ENCODE measurements at regions not wholly inside any gene's neighbourhood (a gene's known extent, or its start where the extent isn't known, plus 50 kb on each side); places are given as distances from the start of the nearest gene placed in this dataset.
A peak's percentile ranks its signal among the peaks of the same experiment; 100 is the strongest.
"Not testable (repeated sequence)": the region's sequence is repeated elsewhere in the genome, so short reads cannot be mapped to it uniquely, and the experiment has no call there.

- no peak for DNase-seq (ENCODE audit: low spot score)
These were observed 123.8 kb upstream of the CDH5 start for GRCh38 chr16:66242672-66243071.

GRCh38 chr16:66242206-66242605, 124.3 kb upstream of the CDH5 start:
- not testable (repeated sequence) for DNase-seq (ENCODE audit: low spot score)

GRCh38 chr16:66240631-66241395, 125.7 kb upstream of the CDH5 start:
- DNase-seq (ENCODE audit: low spot score) = no peak

GRCh38 chr16:66240088-66240487, 126.4 kb upstream of the CDH5 start:
- DNase-seq (ENCODE audit: low spot score) = no peak

GRCh38 chr16:66238696-66239095, 127.8 kb upstream of the CDH5 start:
- no peak for DNase-seq (ENCODE audit: low spot score)

GRCh38 chr16:66236301-66236700, 130.2 kb upstream of the CDH5 start:
- no peak for DNase-seq (ENCODE audit: low spot score)

- no peak for DNase-seq (ENCODE audit: low spot score)
These were observed 134.9 kb upstream of the CDH5 start for GRCh38 chr16:66231452-66232160.

- no peak for DNase-seq (ENCODE audit: low spot score)
These were observed 136.8 kb upstream of the CDH5 start for GRCh38 chr16:66229651-66230050.

GRCh38 chr16:66228792-66229191, 137.7 kb upstream of the CDH5 start:
- no peak for DNase-seq (ENCODE audit: low spot score)

GRCh38 chr16:66227766-66228530, 138.5 kb upstream of the CDH5 start:
- no peak for DNase-seq (ENCODE audit: low spot score)

GRCh38 chr16:66226762-66227161, 139.7 kb upstream of the CDH5 start:
- DNase-seq (ENCODE audit: low spot score) = no peak

- DNase-seq (ENCODE audit: low spot score) = no peak
These were observed 140.8 kb upstream of the CDH5 start for GRCh38 chr16:66225696-66226095.

GRCh38 chr16:66224626-66225025, 141.9 kb upstream of the CDH5 start:
- DNase-seq (ENCODE audit: low spot score) = no peak

- no peak for DNase-seq (ENCODE audit: low spot score)
These were observed 142.3 kb upstream of the CDH5 start for GRCh38 chr16:66224186-66224585.

- DNase-seq (ENCODE audit: low spot score) = no peak
These were observed 143.2 kb upstream of the CDH5 start for GRCh38 chr16:66223176-66223780.

- no peak for DNase-seq (ENCODE audit: low spot score)
These were observed 143.7 kb upstream of the CDH5 start for GRCh38 chr16:66222756-66223155.

- no peak for DNase-seq (ENCODE audit: low spot score)
These were observed 145.8 kb upstream of the CDH5 start for GRCh38 chr16:66220702-66221101.

- DNase-seq (ENCODE audit: low spot score) = no peak
These were observed 147.0 kb upstream of the CDH5 start for GRCh38 chr16:66219491-66219890.

GRCh38 chr16:66212428-66212827, 154.1 kb upstream of the CDH5 start:
- DNase-seq (ENCODE audit: low spot score) = no peak

- no peak for DNase-seq (ENCODE audit: low spot score)
These were observed 154.8 kb upstream of the CDH5 start for GRCh38 chr16:66211651-66212050.

- DNase-seq (ENCODE audit: low spot score) = no peak
These were observed 158.6 kb upstream of the CDH5 start for GRCh38 chr16:66207883-66208265.

- peak; percentile 21 for DNase-seq (ENCODE audit: low spot score)
These were observed 159.2 kb upstream of the CDH5 start for GRCh38 chr16:66207139-66207882.
